ENCODE measurements at regions not wholly inside any gene's neighbourhood (a gene's known extent, or its start where the extent isn't known, plus 50 kb on each side); places are given as distances from the start of the nearest gene placed in this dataset.

GRCh38 chr13:44035400-44035799 lies 155.7 kb downstream of the LACC1 start:
- no peak for FAIRE-seq
- Histone ChIP-seq H3K4me3 (ENCODE audit: low read depth, low read length) (no peak overlapping the region), H3K27me3 (ENCODE audit: control insufficient read depth, insufficient read depth, low read length) (no peaks in the 10 kb centered on the region), H3K36me3 (ENCODE audit: control insufficient read depth, insufficient read depth, low read length) (no peaks in the 10 kb centered on the region)
- TF ChIP-seq CTCF (IDR thresholded peaks at IDR 0.05; ENCODE audit: insufficient read depth, low read length, severe bottlenecking) = no peak
- DNase-seq (ENCODE audit: low read depth) = no peak

GRCh38 chr13:44040070-44040817 lies 160.5 kb downstream of the LACC1 start:
- no peak for TF ChIP-seq CTCF (IDR thresholded peaks at IDR 0.05; ENCODE audit: insufficient read depth, low read length, severe bottlenecking)
- Histone ChIP-seq H3K36me3 (ENCODE audit: control insufficient read depth, insufficient read depth, low read length) (no peaks in the 10 kb centered on the region), H3K4me3 (ENCODE audit: low read depth, low read length) (no peak overlapping the region), H3K27me3 (ENCODE audit: control insufficient read depth, insufficient read depth, low read length) (no peaks in the 10 kb centered on the region)
- no peak for FAIRE-seq
- DNase-seq (ENCODE audit: low read depth) = peak; percentile 52

GRCh38 chr13:44040818-44041100 lies 161.1 kb downstream of the LACC1 start:
- TF ChIP-seq CTCF (IDR thresholded peaks at IDR 0.05; ENCODE audit: insufficient read depth, low read length, severe bottlenecking) = no peak
- Histone ChIP-seq H3K36me3 (ENCODE audit: control insufficient read depth, insufficient read depth, low read length) (no peaks in the 10 kb centered on the region), H3K4me3 (ENCODE audit: low read depth, low read length) (no peak overlapping the region), H3K27me3 (ENCODE audit: control insufficient read depth, insufficient read depth, low read length) (no peaks in the 10 kb centered on the region)
- DNase-seq (ENCODE audit: low read depth) = peak; percentile 43
- no peak for FAIRE-seq

- Histone ChIP-seq H3K4me3 (ENCODE audit: low read depth, low read length) (no peak overlapping the region), H3K36me3 (ENCODE audit: control insufficient read depth, insufficient read depth, low read length) (no peaks in the 10 kb centered on the region), H3K27me3 (ENCODE audit: control insufficient read depth, insufficient read depth, low read length) (no peaks in the 10 kb centered on the region)
- TF ChIP-seq CTCF (IDR thresholded peaks at IDR 0.05; ENCODE audit: insufficient read depth, low read length, severe bottlenecking) = no peak
- DNase-seq (ENCODE audit: low read depth) = no peak
- FAIRE-seq = no peak
Measured at GRCh38 chr13:44044547-44045179, 165.0 kb downstream of the LACC1 start.

GRCh38 chr13:44045180-44045562 lies 165.5 kb downstream of the LACC1 start:
- DNase-seq (ENCODE audit: low read depth) = no peak
- Histone ChIP-seq H3K27me3 (ENCODE audit: control insufficient read depth, insufficient read depth, low read length) (no peaks in the 10 kb centered on the region), H3K36me3 (ENCODE audit: control insufficient read depth, insufficient read depth, low read length) (no peaks in the 10 kb centered on the region), H3K4me3 (ENCODE audit: low read depth, low read length) (no peak overlapping the region)
- no peak for TF ChIP-seq CTCF (IDR thresholded peaks at IDR 0.05; ENCODE audit: insufficient read depth, low read length, severe bottlenecking)
- FAIRE-seq = no peak

GRCh38 chr13:44046428-44046827 lies 166.7 kb downstream of the LACC1 start:
- TF ChIP-seq CTCF (IDR thresholded peaks at IDR 0.05; ENCODE audit: insufficient read depth, low read length, severe bottlenecking) = no peak
- FAIRE-seq = no peak

More at GRCh38 chr13:44046428-44046827, 166.7 kb downstream of the LACC1 start:
- DNase-seq (ENCODE audit: low read depth) = no peak
- H3K4me3 ChIP-seq (ENCODE audit: low read depth, low read length) = no peak overlapping the region
- H3K27me3 ChIP-seq (ENCODE audit: control insufficient read depth, insufficient read depth, low read length) = no peaks in the 10 kb centered on the region
- no peaks in the 10 kb centered on the region for H3K36me3 ChIP-seq (ENCODE audit: control insufficient read depth, insufficient read depth, low read length)

Measured in bronchial epithelial cell (primary cell).